A549 (cell line): ENCODE measurements at regions not wholly inside any gene's neighbourhood (a gene's known extent, or its start where the extent isn't known, plus 50 kb on each side); places are given as distances from the start of the nearest gene placed in this dataset.

Experiments used
- ATAC-seq, 2 experiments: fragments of 200-7000 bp in 1 of 2; fragments of >200 bp in 1 of 2; cut with Nextera tagmentation in 1 of 2; cut with Tn5 transposase in 1 of 2; 3 replicates each; pipeline versions ENCODE4 v1.8.0 to v1.9.1; 2018 to 2020; ENCODE audit warnings: mild to moderate bottlenecking in 1 of 2, moderate library complexity in 1 of 2
- CTCF ChIA-PET: fragments of 300-600 bp; sonication (Branson Sonifier 250); formaldehyde crosslinking; extraction: SDS; loops from one replicate; lab custom pipeline; 2021; ENCODE audit warnings: antibody characterized with exemption, inconsistent platforms; lab: Yijun Ruan, JAX
- POLR2A ChIA-PET: fragments of 350-600 bp; formaldehyde crosslinking; extraction: SDS; loops from one replicate; lab custom pipeline; 2021; ENCODE audit warnings: antibody characterized with exemption, inconsistent platforms; lab: Yijun Ruan, JAX
- DNase-seq, 2 experiments: peaks; one replicate each; pipeline versions ENCODE4 v3.0.0 to v3.0.0-alpha.2; 2011 to 2016; ENCODE audit warnings: low read depth in 1 of 2, low spot score in 1 of 2
- FAIRE-seq: peaks from 2 replicates; lab custom pipeline; 2011; peaks lifted over from hg19 to GRCh38; lab: Jason Lieb, UNC
- H3K27ac ChIP-seq, 2 experiments: fragments of >200 bp; sonication (Bioruptor Twin); formaldehyde crosslinking; 3 replicates each; pipeline ENCODE4 v1.5.1; 2016 to 2017
- H3K4me1 ChIP-seq: fragments of >200 bp; sonication (Bioruptor Twin); formaldehyde crosslinking; 3 replicates; pipeline ENCODE4 v1.6.1; 2016
- H3K4me2 ChIP-seq: fragments of >200 bp; sonication (Bioruptor Twin); formaldehyde crosslinking; 3 replicates; pipeline ENCODE4 v1.6.1; 2016
- H3K4me3 ChIP-seq: fragments of >200 bp; sonication (Bioruptor Twin); formaldehyde crosslinking; 3 replicates; pipeline ENCODE4 v1.5.1; 2016
- H3K9me3 ChIP-seq: fragments of >200 bp; sonication (Bioruptor Twin); formaldehyde crosslinking; 3 replicates; pipeline ENCODE4 v1.6.1; 2016
- ATOH8 ChIP-seq: fragments of 250-450 bp; sonication (Bioruptor Pico); IDR thresholded peaks from 2 replicates; pipeline ENCODE4 v1.5.0; 2020; ENCODE audit warnings: low read depth, mild to moderate bottlenecking, moderate library complexity
- BHLHE40 ChIP-seq: IDR thresholded peaks from 2 replicates; pipeline ENCODE4 v1.6.1; 2012; ENCODE audit warnings: low read depth, low read length, inconsistent platforms
- CBX2 ChIP-seq: fragments of 200-600 bp; sonication (generic); IDR thresholded peaks from 2 replicates; pipeline ENCODE4 v1.6.1; 2016; ENCODE audit warnings: low read depth, mild to moderate bottlenecking, borderline replicate concordance
- CBX8 ChIP-seq: fragments of 200-600 bp; sonication (generic); IDR thresholded peaks from 2 replicates; pipeline ENCODE4 v1.6.1; 2016
- EHF ChIP-seq: fragments of 250-450 bp; sonication (Bioruptor Pico); IDR thresholded peaks from 2 replicates; pipeline ENCODE4 v1.5.0; 2020; ENCODE audit warnings: mild to moderate bottlenecking
- FOSB ChIP-seq: fragments of 250-450 bp; sonication (Bioruptor Pico); IDR thresholded peaks from 2 replicates; pipeline ENCODE4 v1.5.0; 2020; ENCODE audit warnings: mild to moderate bottlenecking, moderate library complexity
- FOSL2 ChIP-seq, 2 experiments: fragments of 450-650 bp in 1 of 2; fragments of >200 bp in 1 of 2; sonication (Bioruptor Twin) in 1 of 2; formaldehyde crosslinking; IDR thresholded peaks; 2 replicates each; pipeline versions ENCODE4 v1.5.0 to v1.6.1; 2016 to 2020; ENCODE audit warnings: mild to moderate bottlenecking in 1 of 2, moderate library complexity in 1 of 2
- FOXS1 ChIP-seq: fragments of 250-450 bp; sonication (Bioruptor Pico); IDR thresholded peaks from 2 replicates; pipeline ENCODE4 v1.5.0; 2020; ENCODE audit warnings: mild to moderate bottlenecking, moderate library complexity
- HDAC2 ChIP-seq: fragments of 200-600 bp; sonication (generic); IDR thresholded peaks from 2 replicates; pipeline ENCODE4 v1.6.1; 2016
- JUN ChIP-seq, 2 experiments: fragments of >200 bp; sonication (Bioruptor Twin); formaldehyde crosslinking; IDR thresholded peaks; 2 replicates in 1 of 2; 3 replicates in 1 of 2; pipeline ENCODE4 v1.6.1; 2016 to 2017
- JUNB ChIP-seq: fragments of >200 bp; sonication (Bioruptor Twin); formaldehyde crosslinking; IDR thresholded peaks from 2 replicates; pipeline ENCODE4 v1.6.1; 2016
- KDM5A ChIP-seq: fragments of 200-600 bp; sonication (generic); IDR thresholded peaks from 2 replicates; pipeline ENCODE4 v1.6.1; 2016; ENCODE audit warnings: antibody characterized with exemption, mild to moderate bottlenecking
- NFE2L2 ChIP-seq: fragments of 150-350 bp; conservative IDR thresholded peaks from 2 replicates; pipeline ENCODE4 v1.6.1; 2014; ENCODE audit warnings: low read length
- NR3C1 ChIP-seq: fragments of >200 bp; sonication (Bioruptor Twin); formaldehyde crosslinking; IDR thresholded peaks from 3 replicates; pipeline ENCODE4 v1.6.1; 2017
- PHF8 ChIP-seq: fragments of 200-600 bp; sonication (generic); IDR thresholded peaks from 2 replicates; pipeline ENCODE4 v1.6.1; 2016; ENCODE audit warnings: low read depth, mild to moderate bottlenecking, antibody characterized with exemption, moderate library complexity, borderline replicate concordance
- RARB ChIP-seq: fragments of 250-450 bp; sonication (Bioruptor Pico); IDR thresholded peaks from 2 replicates; pipeline ENCODE4 v1.8.0; 2021; ENCODE audit warnings: mild to moderate bottlenecking, moderate library complexity
- RFX5 ChIP-seq: fragments of 450-650 bp; IDR thresholded peaks from 2 replicates; pipeline ENCODE4 v1.7.1; 2014; ENCODE audit warnings: antibody characterized with exemption, mild to moderate bottlenecking, moderate library complexity
- RNF2 ChIP-seq: fragments of 200-600 bp; sonication (generic); IDR thresholded peaks from 2 replicates; pipeline ENCODE4 v1.6.1; 2016; ENCODE audit warnings: low read depth, mild to moderate bottlenecking, antibody characterized with exemption, moderate library complexity, borderline replicate concordance
- SMC3 ChIP-seq: fragments of >200 bp; sonication (Bioruptor Twin); formaldehyde crosslinking; IDR thresholded peaks from 3 replicates; pipeline ENCODE4 v1.6.1; 2018; ENCODE audit warnings: inconsistent platforms
- TP53 ChIP-seq: fragments of 250-450 bp; sonication (Bioruptor Pico); IDR thresholded peaks from 2 replicates; pipeline ENCODE4 v1.5.0; 2021; ENCODE audit warnings: mild to moderate bottlenecking, moderate library complexity
- ZC3H11A ChIP-seq: fragments of 450-650 bp; IDR thresholded peaks from 2 replicates; pipeline ENCODE4 v1.6.1; 2014; ENCODE audit warnings: antibody characterized with exemption, mild to moderate bottlenecking
- ZFP36 ChIP-seq: fragments of 450-650 bp; IDR thresholded peaks from 2 replicates; pipeline ENCODE4 v1.6.1; 2014; ENCODE audit warnings: borderline replicate concordance; ENCODE audit not compliant: partially characterized antibody
- WGBS: methylation state at CpG from one replicate; pipeline ENCODE4 v1.1.6; 2017; ENCODE audit errors: missing lambda C conversion rate; 5-methylcytosine and 5-hydroxymethylcytosine counted together
- TF ChIP-seq, protein P1 (sequence below): fragments of 200-600 bp; sonication (generic); IDR thresholded peaks from 2 replicates; pipeline ENCODE4 v1.6.1; 2016; ENCODE audit warnings: antibody characterized with exemption, mild to moderate bottlenecking, moderate library complexity
- TF ChIP-seq, protein P2 (sequence below): fragments of 150-350 bp; IDR thresholded peaks from 2 replicates; pipeline ENCODE4 v1.6.1; 2014; ENCODE audit warnings: low read depth, mild to moderate bottlenecking, low read length
- TF ChIP-seq, protein P3 (sequence below): IDR thresholded peaks from 2 replicates; pipeline ENCODE4 v1.6.1; 2012

- H3K4me1 ChIP-seq = no peaks in the 10 kb centered on the region
- ATAC-seq (no peak), DNase-seq (no peak), FAIRE-seq (no peak)
- no peak overlapping the region for H3K4me2 ChIP-seq
- no peak overlapping the region for H3K27ac ChIP-seq
- 75% methylated on average over 4 of the region's 4 CpGs for WGBS
- TF ChIP-seq RARB (CRISPR knock-in tag) = no peak
- no peak for TF ChIP-seq FOSL2 (IDR thresholded peaks at IDR 0.05)
- TF ChIP-seq FOSL2 (CRISPR knock-in tag; IDR thresholded peaks at IDR 0.05) = no peak
- TF ChIP-seq, protein P1, sequence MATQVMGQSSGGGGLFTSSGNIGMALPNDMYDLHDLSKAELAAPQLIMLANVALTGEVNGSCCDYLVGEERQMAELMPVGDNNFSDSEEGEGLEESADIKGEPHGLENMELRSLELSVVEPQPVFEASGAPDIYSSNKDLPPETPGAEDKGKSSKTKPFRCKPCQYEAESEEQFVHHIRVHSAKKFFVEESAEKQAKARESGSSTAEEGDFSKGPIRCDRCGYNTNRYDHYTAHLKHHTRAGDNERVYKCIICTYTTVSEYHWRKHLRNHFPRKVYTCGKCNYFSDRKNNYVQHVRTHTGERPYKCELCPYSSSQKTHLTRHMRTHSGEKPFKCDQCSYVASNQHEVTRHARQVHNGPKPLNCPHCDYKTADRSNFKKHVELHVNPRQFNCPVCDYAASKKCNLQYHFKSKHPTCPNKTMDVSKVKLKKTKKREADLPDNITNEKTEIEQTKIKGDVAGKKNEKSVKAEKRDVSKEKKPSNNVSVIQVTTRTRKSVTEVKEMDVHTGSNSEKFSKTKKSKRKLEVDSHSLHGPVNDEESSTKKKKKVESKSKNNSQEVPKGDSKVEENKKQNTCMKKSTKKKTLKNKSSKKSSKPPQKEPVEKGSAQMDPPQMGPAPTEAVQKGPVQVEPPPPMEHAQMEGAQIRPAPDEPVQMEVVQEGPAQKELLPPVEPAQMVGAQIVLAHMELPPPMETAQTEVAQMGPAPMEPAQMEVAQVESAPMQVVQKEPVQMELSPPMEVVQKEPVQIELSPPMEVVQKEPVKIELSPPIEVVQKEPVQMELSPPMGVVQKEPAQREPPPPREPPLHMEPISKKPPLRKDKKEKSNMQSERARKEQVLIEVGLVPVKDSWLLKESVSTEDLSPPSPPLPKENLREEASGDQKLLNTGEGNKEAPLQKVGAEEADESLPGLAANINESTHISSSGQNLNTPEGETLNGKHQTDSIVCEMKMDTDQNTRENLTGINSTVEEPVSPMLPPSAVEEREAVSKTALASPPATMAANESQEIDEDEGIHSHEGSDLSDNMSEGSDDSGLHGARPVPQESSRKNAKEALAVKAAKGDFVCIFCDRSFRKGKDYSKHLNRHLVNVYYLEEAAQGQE = no peak
- TF ChIP-seq ZC3H11A = no peak
- TF ChIP-seq FOSB (CRISPR knock-in tag) = no peak
- no peak for TF ChIP-seq CBX2
- no peak for TF ChIP-seq ATOH8 (CRISPR knock-in tag)
- TF ChIP-seq JUN (IDR thresholded peaks at IDR 0.05) = no peak
- no peak for TF ChIP-seq JUNB
- TF ChIP-seq RFX5 = no peak
- no peak for TF ChIP-seq PHF8
- no peak for TF ChIP-seq ZFP36
- no peak for TF ChIP-seq TP53 (CRISPR knock-in tag)
- no peak for TF ChIP-seq NR3C1
- TF ChIP-seq, protein P2, sequence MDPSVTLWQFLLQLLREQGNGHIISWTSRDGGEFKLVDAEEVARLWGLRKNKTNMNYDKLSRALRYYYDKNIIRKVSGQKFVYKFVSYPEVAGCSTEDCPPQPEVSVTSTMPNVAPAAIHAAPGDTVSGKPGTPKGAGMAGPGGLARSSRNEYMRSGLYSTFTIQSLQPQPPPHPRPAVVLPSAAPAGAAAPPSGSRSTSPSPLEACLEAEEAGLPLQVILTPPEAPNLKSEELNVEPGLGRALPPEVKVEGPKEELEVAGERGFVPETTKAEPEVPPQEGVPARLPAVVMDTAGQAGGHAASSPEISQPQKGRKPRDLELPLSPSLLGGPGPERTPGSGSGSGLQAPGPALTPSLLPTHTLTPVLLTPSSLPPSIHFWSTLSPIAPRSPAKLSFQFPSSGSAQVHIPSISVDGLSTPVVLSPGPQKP = no peak
- no peak for TF ChIP-seq EHF
- TF ChIP-seq FOXS1 (CRISPR knock-in tag) = no peak
- no peak for TF ChIP-seq KDM5A
- TF ChIP-seq HDAC2 = no peak
- no peaks in the 10 kb centered on the region for H3K9me3 ChIP-seq
- no peak overlapping the region for H3K4me3 ChIP-seq
- POLR2A ChIA-PET = no interaction called here
- CTCF ChIA-PET = no interaction called here
These were observed 57.1 kb upstream of the OSBPL11 start for GRCh38 chr3:125652349-125652748.

DNA sequence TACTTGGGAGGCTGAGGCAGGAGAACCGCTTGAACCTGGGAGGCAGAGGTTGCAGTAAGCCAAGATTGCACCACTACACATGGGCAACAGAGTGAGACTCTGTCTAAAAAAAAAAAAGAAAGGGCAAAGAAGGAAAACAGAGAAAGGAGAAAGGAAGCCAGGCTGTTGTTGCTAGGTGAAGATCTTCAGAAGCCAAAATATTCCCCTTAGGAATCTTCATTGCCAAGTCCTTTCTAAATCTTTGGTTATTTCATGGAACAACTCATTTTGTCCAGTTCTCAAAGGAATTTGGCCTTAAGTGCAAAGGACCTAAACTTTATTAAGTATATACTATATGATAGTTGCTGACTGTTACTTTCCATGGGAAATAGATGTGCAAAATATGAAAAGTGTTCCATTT is 59.2 kb upstream of the OSBPL11 start:
- CTCF ChIA-PET = no interaction called here
- Histone ChIP-seq H3K4me3 (no peak overlapping the region), H3K9me3 (no peaks in the 10 kb centered on the region), H3K4me2 (no peak overlapping the region), H3K27ac (no peak overlapping the region), H3K4me1 (no peaks in the 10 kb centered on the region)
- TF ChIP-seq RNF2 = no peak
- no peak for DNase-seq
- POLR2A ChIA-PET = no interaction called here
- ATAC-seq = no peak
- WGBS = 95% methylated on average over 1 of the region's 1 CpG
- FAIRE-seq = no peak

- CTCF ChIA-PET = interaction anchor here (0.9 kb wide), 1 partner anchor 25 kb away, joined by 3 read pairs; no protein-coding TSS in a partner anchor
- DNase-seq (no peak), FAIRE-seq (no peak), ATAC-seq (no peak)
- no peaks in the 10 kb centered on the region for H3K9me3 ChIP-seq
- no peak overlapping the region for H3K27ac ChIP-seq
- TF ChIP-seq RFX5 (no peak), SMC3 (no peak), FOXS1 (CRISPR knock-in tag) (no peak), CBX8 (no peak), PHF8 (no peak), FOSB (CRISPR knock-in tag) (no peak), NFE2L2 (no peak), BHLHE40 (no peak)
- TF ChIP-seq, protein P3, sequence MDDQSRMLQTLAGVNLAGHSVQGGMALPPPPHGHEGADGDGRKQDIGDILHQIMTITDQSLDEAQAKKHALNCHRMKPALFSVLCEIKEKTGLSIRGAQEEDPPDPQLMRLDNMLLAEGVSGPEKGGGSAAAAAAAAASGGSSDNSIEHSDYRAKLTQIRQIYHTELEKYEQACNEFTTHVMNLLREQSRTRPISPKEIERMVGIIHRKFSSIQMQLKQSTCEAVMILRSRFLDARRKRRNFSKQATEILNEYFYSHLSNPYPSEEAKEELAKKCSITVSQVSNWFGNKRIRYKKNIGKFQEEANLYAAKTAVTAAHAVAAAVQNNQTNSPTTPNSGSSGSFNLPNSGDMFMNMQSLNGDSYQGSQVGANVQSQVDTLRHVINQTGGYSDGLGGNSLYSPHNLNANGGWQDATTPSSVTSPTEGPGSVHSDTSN = no peak
- POLR2A ChIA-PET = no interaction called here
- WGBS = 77% methylated on average over 2 of the region's 2 CpGs
- no peak overlapping the region for H3K4me2 ChIP-seq
- no peak overlapping the region for H3K4me3 ChIP-seq
- H3K4me1 ChIP-seq = no peaks in the 10 kb centered on the region
These were observed 67.4 kb upstream of the OSBPL11 start for GRCh38 chr3:125662675-125663074.
